ENCODE measurements at regions not wholly inside any gene's neighbourhood (a gene's known extent, or its start where the extent isn't known, plus 50 kb on each side); places are given as distances from the start of the nearest gene placed in this dataset.

DNA sequence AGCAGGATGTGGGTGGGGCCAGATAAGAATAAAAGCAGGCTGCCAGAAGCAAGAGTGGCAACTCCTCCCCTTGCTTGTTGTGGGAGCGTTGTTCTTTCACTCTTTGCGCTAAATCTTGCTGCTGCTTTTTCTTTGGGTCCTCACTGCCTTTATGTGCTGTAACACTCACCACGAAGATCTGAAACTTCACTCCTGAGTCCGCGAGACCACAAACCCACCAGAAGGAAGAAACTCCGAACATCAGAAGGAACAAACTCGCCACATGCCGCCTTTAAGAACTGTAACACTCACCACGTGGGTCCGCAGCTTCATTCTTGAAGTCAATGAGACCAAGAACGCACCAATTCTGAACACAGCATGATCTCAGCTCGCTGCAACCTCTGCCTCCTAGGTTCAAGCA is 72.9 kb downstream of the IL12A start:
- Histone ChIP-seq H4K20me1 (ENCODE audit: insufficient read depth, low read length, poor library complexity, severe bottlenecking) (no peaks in the 10 kb centered on the region), H3K27me3 (ENCODE audit: insufficient read depth, low read length, poor library complexity, severe bottlenecking) (no peaks in the 10 kb centered on the region), H3K36me3 (ENCODE audit: insufficient read depth, low read length) (no peaks in the 10 kb centered on the region), H3K9me2 (replicated peaks; ENCODE audit: low read depth, low read length) (no peaks in the 10 kb centered on the region), H3K9me3 (ENCODE audit: insufficient read depth, low read depth, low read length) (no peaks in the 10 kb centered on the region), H3K9ac (ENCODE audit: low read depth, low read length, poor library complexity, severe bottlenecking) (no peak overlapping the region), H3K4me3 (ENCODE audit: low read length, poor library complexity, severe bottlenecking) (no peak overlapping the region), H2AFZ (ENCODE audit: low read length) (no peak overlapping the region), H3K79me2 (ENCODE audit: insufficient read depth, low read length) (no peaks in the 10 kb centered on the region), H3F3A (ENCODE audit: low read depth) (no peaks in the 10 kb centered on the region), H3K4me2 (ENCODE audit: low read depth, low read length, poor library complexity, severe bottlenecking) (no peak overlapping the region), H3K4me1 (ENCODE audit: insufficient read depth, low read length, poor library complexity, severe bottlenecking) (no peaks in the 10 kb centered on the region)
- no peak for TF ChIP-seq EZH2phosphoT487 (IDR thresholded peaks at IDR 0.05; ENCODE audit: borderline replicate concordance)
- TF ChIP-seq, protein P1, sequence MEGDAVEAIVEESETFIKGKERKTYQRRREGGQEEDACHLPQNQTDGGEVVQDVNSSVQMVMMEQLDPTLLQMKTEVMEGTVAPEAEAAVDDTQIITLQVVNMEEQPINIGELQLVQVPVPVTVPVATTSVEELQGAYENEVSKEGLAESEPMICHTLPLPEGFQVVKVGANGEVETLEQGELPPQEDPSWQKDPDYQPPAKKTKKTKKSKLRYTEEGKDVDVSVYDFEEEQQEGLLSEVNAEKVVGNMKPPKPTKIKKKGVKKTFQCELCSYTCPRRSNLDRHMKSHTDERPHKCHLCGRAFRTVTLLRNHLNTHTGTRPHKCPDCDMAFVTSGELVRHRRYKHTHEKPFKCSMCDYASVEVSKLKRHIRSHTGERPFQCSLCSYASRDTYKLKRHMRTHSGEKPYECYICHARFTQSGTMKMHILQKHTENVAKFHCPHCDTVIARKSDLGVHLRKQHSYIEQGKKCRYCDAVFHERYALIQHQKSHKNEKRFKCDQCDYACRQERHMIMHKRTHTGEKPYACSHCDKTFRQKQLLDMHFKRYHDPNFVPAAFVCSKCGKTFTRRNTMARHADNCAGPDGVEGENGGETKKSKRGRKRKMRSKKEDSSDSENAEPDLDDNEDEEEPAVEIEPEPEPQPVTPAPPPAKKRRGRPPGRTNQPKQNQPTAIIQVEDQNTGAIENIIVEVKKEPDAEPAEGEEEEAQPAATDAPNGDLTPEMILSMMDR (conservative IDR thresholded peaks at IDR 0.05; ENCODE audit: low read length) = no peak

DNA sequence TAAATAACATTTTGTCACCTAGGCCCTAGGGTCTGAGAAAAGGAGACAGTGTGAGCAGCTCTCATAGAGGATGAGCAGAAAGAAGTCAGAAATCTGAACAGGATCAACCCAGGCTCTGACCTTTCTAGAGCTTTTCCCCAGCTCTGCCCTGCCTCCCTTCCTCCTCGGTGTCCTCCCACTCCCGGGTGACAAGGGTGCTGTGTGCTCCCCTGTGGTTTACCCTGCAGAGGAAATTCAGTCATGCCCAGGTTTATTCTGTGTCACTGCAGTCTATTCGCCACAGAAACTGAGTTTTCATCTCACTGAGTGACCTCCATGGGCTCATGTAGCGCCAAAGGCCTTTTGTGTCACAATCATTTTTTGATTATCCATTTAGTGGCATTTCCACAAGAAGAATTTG is 76.6 kb downstream of the IL12A start:
- H4K20me1 ChIP-seq (ENCODE audit: insufficient read depth, low read length, poor library complexity, severe bottlenecking) = no peaks in the 10 kb centered on the region
- no peaks in the 10 kb centered on the region for H3K9me2 ChIP-seq (replicated peaks; ENCODE audit: low read depth, low read length)
- TF ChIP-seq, protein P1 (conservative IDR thresholded peaks at IDR 0.05; ENCODE audit: low read length) = no peak
- TF ChIP-seq EZH2phosphoT487 (IDR thresholded peaks at IDR 0.05; ENCODE audit: borderline replicate concordance) = no peak
- H3K27me3 ChIP-seq (ENCODE audit: insufficient read depth, low read length, poor library complexity, severe bottlenecking) = no peaks in the 10 kb centered on the region
- no peak overlapping the region for H3K4me3 ChIP-seq (ENCODE audit: low read length, poor library complexity, severe bottlenecking)
- H3K36me3 ChIP-seq (ENCODE audit: insufficient read depth, low read length) = no peaks in the 10 kb centered on the region
- H3K4me1 ChIP-seq (ENCODE audit: insufficient read depth, low read length, poor library complexity, severe bottlenecking) = no peaks in the 10 kb centered on the region
- H3F3A ChIP-seq (ENCODE audit: low read depth) = no peaks in the 10 kb centered on the region
- H3K79me2 ChIP-seq (ENCODE audit: insufficient read depth, low read length) = no peaks in the 10 kb centered on the region
- H3K9me3 ChIP-seq (ENCODE audit: insufficient read depth, low read depth, low read length) = no peaks in the 10 kb centered on the region
- H3K9ac ChIP-seq (ENCODE audit: low read depth, low read length, poor library complexity, severe bottlenecking) = no peak overlapping the region
- H2AFZ ChIP-seq (ENCODE audit: low read length) = no peak overlapping the region
- no peak overlapping the region for H3K4me2 ChIP-seq (ENCODE audit: low read depth, low read length, poor library complexity, severe bottlenecking)

DNA sequence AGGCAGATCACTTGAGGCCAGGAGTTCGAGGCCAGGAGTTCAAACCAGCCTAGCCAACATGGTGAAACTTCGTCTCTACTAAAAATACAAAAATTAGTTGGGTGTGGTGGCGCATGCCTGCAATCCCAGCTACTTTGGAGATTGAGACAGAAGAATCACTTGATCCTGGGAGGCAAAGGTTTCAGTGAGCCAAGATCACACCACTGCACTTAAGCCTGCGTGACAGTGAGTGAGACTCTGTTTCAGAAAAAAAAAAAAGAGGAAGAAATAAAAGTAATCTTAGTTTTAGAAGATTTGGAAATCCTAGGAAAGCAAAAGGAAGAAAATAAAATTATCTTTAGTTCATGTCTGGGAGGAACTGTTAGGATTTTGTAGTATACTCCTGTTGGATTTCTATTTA is 77.2 kb downstream of the IL12A start:
- no peaks in the 10 kb centered on the region for H4K20me1 ChIP-seq (ENCODE audit: insufficient read depth, low read length, poor library complexity, severe bottlenecking)
- H2AFZ ChIP-seq (ENCODE audit: low read length) = no peak overlapping the region
- H3K36me3 ChIP-seq (ENCODE audit: insufficient read depth, low read length) = no peaks in the 10 kb centered on the region
- H3K4me3 ChIP-seq (ENCODE audit: low read length, poor library complexity, severe bottlenecking) = no peak overlapping the region
- H3F3A ChIP-seq (ENCODE audit: low read depth) = no peaks in the 10 kb centered on the region
- H3K9me2 ChIP-seq (replicated peaks; ENCODE audit: low read depth, low read length) = no peaks in the 10 kb centered on the region
- H3K27me3 ChIP-seq (ENCODE audit: insufficient read depth, low read length, poor library complexity, severe bottlenecking) = no peaks in the 10 kb centered on the region
- no peak overlapping the region for H3K9ac ChIP-seq (ENCODE audit: low read depth, low read length, poor library complexity, severe bottlenecking)
- TF ChIP-seq, protein P1 (conservative IDR thresholded peaks at IDR 0.05; ENCODE audit: low read length) = no peak
- TF ChIP-seq EZH2phosphoT487 (IDR thresholded peaks at IDR 0.05; ENCODE audit: borderline replicate concordance) = no peak
- H3K4me2 ChIP-seq (ENCODE audit: low read depth, low read length, poor library complexity, severe bottlenecking) = no peak overlapping the region
- no peaks in the 10 kb centered on the region for H3K79me2 ChIP-seq (ENCODE audit: insufficient read depth, low read length)
- H3K9me3 ChIP-seq (ENCODE audit: insufficient read depth, low read depth, low read length) = no peaks in the 10 kb centered on the region
- H3K4me1 ChIP-seq (ENCODE audit: insufficient read depth, low read length, poor library complexity, severe bottlenecking) = no peaks in the 10 kb centered on the region

Measured in Loucy (cell line).